K562 (cell line): ENCODE measurements at regions not wholly inside any gene's neighbourhood (a gene's known extent, or its start where the extent isn't known, plus 50 kb on each side); places are given as distances from the start of the nearest gene placed in this dataset.

Experiments used
- ATAC-seq: fragments of 200-7000 bp; cut with Tn5 transposase; 3 replicates; pipeline ENCODE4 v1.9.1; 2020; ENCODE audit warnings: moderate library complexity
- BruUV-seq: library from RNA; stranded (reverse); fragments of 400-500 nt; replicated peaks from 2 replicates; lab custom pipeline; 2021; lab: Mats Ljungman, UMichigan
- CTCF ChIA-PET: fragments of 300-600 bp; formaldehyde crosslinking; extraction: SDS; loops from one replicate; lab custom pipeline; 2021; ENCODE audit warnings: low intra/inter-chr PET ratio; lab: Yijun Ruan, JAX
- POLR2A ChIA-PET: fragments of 300-600, 350-650 bp; sonication (Branson Sonifier 250); formaldehyde crosslinking; extraction: SDS; loops from one replicate; lab custom pipeline; 2021; ENCODE audit warnings: antibody characterized with exemption, inconsistent platforms; lab: Yijun Ruan, JAX
- DNase-seq, 4 experiments: peaks; one replicate each; pipeline versions ENCODE4 v3.0.0 to v3.0.0-alpha.2; 2011 to 2018; ENCODE audit warnings: low spot score in 3 of 4, mixed read lengths in 3 of 4; ENCODE audit errors: extremely low read depth in 1 of 4
- FAIRE-seq: peaks from 2 replicates; lab custom pipeline; 2011; peaks lifted over from hg19 to GRCh38; lab: Jason Lieb, UNC
- H2AFZ ChIP-seq: 2 replicates; pipeline ENCODE4 v1.6.0; 2011; ENCODE audit warnings: low read depth, low read length, control low read depth, inconsistent platforms
- H3K27ac ChIP-seq: fragments of 200-600 bp; 3 replicates; pipeline ENCODE4 v1.8.0; 2011; ENCODE audit warnings: low read depth, mild to moderate bottlenecking, control low read depth, inconsistent platforms, low read length, moderate library complexity, mixed read lengths; ENCODE audit errors: extremely low read depth
- H3K27me3 ChIP-seq, 2 experiments: fragments of 300-600 bp in 1 of 2; 2 replicates in 1 of 2; 3 replicates in 1 of 2; pipeline versions ENCODE4 v1.6.0 to v1.8.0; 2011; ENCODE audit warnings: inconsistent platforms in 2 of 2, low read length in 2 of 2, mild to moderate bottlenecking in 1 of 2, mixed read lengths in 1 of 2, moderate library complexity in 1 of 2; ENCODE audit not compliant: control insufficient read depth in 2 of 2, insufficient read depth in 2 of 2
- H3K36me3 ChIP-seq: fragments of 300-600 bp; 3 replicates; pipeline ENCODE4 v1.8.0; 2011; ENCODE audit warnings: mild to moderate bottlenecking, low read length, inconsistent platforms; ENCODE audit not compliant: control insufficient read depth, insufficient read depth
- H3K4me1 ChIP-seq, 2 experiments: fragments of 200-600 bp in 1 of 2; replicated peaks in 1 of 2; 2 replicates in 1 of 2; 3 replicates in 1 of 2; pipeline versions ENCODE4 v1.5.1 to v1.8.0; 2011; ENCODE audit warnings: inconsistent platforms in 2 of 2, low read length in 2 of 2, mild to moderate bottlenecking in 1 of 2, mixed read lengths in 1 of 2, moderate library complexity in 1 of 2; ENCODE audit not compliant: control insufficient read depth in 2 of 2, insufficient read depth in 2 of 2
- H3K4me2 ChIP-seq: 2 replicates; pipeline ENCODE4 v1.6.1; 2011; ENCODE audit warnings: low read length, control low read depth, inconsistent platforms, mixed read lengths; ENCODE audit not compliant: insufficient read depth
- H3K4me3 ChIP-seq: fragments of 200-600 bp; sonication (generic), shearing (Covaris generic); 2 replicates; pipeline ENCODE4 v1.5.1; 2016; ENCODE audit warnings: control low read depth, inconsistent platforms
- H3K79me2 ChIP-seq: fragments of 200-600 bp; 3 replicates; pipeline ENCODE4 v1.8.0; 2011; ENCODE audit warnings: low read length, inconsistent platforms; ENCODE audit not compliant: control insufficient read depth, insufficient read depth
- H3K9ac ChIP-seq, 2 experiments: 2 replicates each; pipeline versions ENCODE4 v1.6.0 to v1.6.1; 2011; ENCODE audit warnings: low read depth in 2 of 2, low read length in 2 of 2, control low read depth in 1 of 2, inconsistent platforms in 1 of 2, mild to moderate bottlenecking in 1 of 2, mixed read lengths in 1 of 2; ENCODE audit not compliant: insufficient read depth in 1 of 2
- H3K9me1 ChIP-seq: one replicate; pipeline ENCODE4 v1.6.0; 2011; ENCODE audit warnings: inconsistent platforms, mild to moderate bottlenecking, low read length, moderate library complexity; ENCODE audit not compliant: control insufficient read depth, insufficient read depth
- H3K9me3 ChIP-seq: replicated peaks from 2 replicates; pipeline ENCODE4 v1.5.1; 2011; ENCODE audit warnings: low read depth, low read length, inconsistent platforms; ENCODE audit not compliant: control insufficient read depth, insufficient read depth
- H4K20me1 ChIP-seq: replicated peaks from 2 replicates; pipeline ENCODE4 v1.6.1; 2011; ENCODE audit warnings: low read length, inconsistent platforms, mixed read lengths; ENCODE audit not compliant: control insufficient read depth, insufficient read depth
- HIVEP1 ChIP-seq: fragments of 250-450 bp; sonication (Bioruptor Pico); IDR thresholded peaks from 2 replicates; pipeline ENCODE4 v1.4.0; 2020; ENCODE audit warnings: mild to moderate bottlenecking
- MED1 ChIP-seq: sonication (generic); formaldehyde crosslinking; IDR thresholded peaks from 2 replicates; pipeline ENCODE4 v1.8.1; 2023; ENCODE audit warnings: missing genetic modification reagents, borderline replicate concordance
- PHB ChIP-seq: fragments of 250-450 bp; sonication (Bioruptor Pico); IDR thresholded peaks from 2 replicates; pipeline ENCODE4 v1.5.0; 2021
- RERE ChIP-seq: sonication (generic); formaldehyde crosslinking; IDR thresholded peaks from 2 replicates; pipeline ENCODE4 v1.8.0; 2023; ENCODE audit warnings: missing genetic modification reagents, mild to moderate bottlenecking, borderline replicate concordance
- SIRT6 ChIP-seq: IDR thresholded peaks from one replicate; pipeline ENCODE4 v1.6.1; 2012; ENCODE audit warnings: low read depth, mild to moderate bottlenecking, control low read depth, inconsistent platforms, low read length, moderate library complexity
- STAG1 ChIP-seq: sonication (generic); formaldehyde crosslinking; IDR thresholded peaks from 2 replicates; pipeline ENCODE4 v1.5.0; 2020; ENCODE audit warnings: missing genetic modification reagents, borderline replicate concordance
- ZNF511 ChIP-seq: sonication (generic); formaldehyde crosslinking; IDR thresholded peaks from 2 replicates; pipeline ENCODE4 v1.8.0; 2022; ENCODE audit warnings: mild to moderate bottlenecking, missing genetic modification reagents
- WGBS: fragments of 100-300 bp; shearing (Covaris generic); methylation state at CpG from one replicate; pipeline ENCODE4 v1.1.6; 2016; ENCODE audit warnings: low coverage, mixed read lengths; ENCODE audit not compliant: insufficient coverage; ENCODE audit errors: missing lambda C conversion rate; 5-methylcytosine and 5-hydroxymethylcytosine counted together
- in situ Hi-C: fragments of 300-500 bp; cut with MboI; formaldehyde crosslinking; loops from 4 replicates; pipeline ENCODE4 v1.15.0; 2018; ENCODE audit warnings: inconsistent platforms, mixed read lengths
- intact Hi-C: fragments of 100-400 bp; cut with micrococcal nuclease; formaldehyde crosslinking; loops from 2 replicates; pipeline ENCODE4 v1.14.2; 2022
- TF ChIP-seq, protein P1 (sequence below): fragments of 450-650 bp; IDR thresholded peaks from 2 replicates; pipeline ENCODE4 v1.6.1; 2016; ENCODE audit warnings: low read depth, mild to moderate bottlenecking, moderate library complexity
- TF ChIP-seq, protein P2 (sequence below): sonication (generic); formaldehyde crosslinking; IDR thresholded peaks from 2 replicates; pipeline ENCODE4 v1.8.1; 2023; ENCODE audit warnings: mild to moderate bottlenecking, missing genetic modification reagents

GRCh38 chr13:33341861-33342452 lies 56.4 kb upstream of the STARD13 start (continued):
- TF ChIP-seq ZNF511 (CRISPR knock-in tag) (no peak), PHB (no peak), RERE (CRISPR knock-in tag) (no peak), MED1 (CRISPR knock-in tag) (no peak)

GRCh38 chr13:33345842-33346241 lies 60.3 kb upstream of the STARD13 start:
- H3K27ac ChIP-seq: no peak overlapping the region
- ChIA-PET POLR2A (no interaction called here), CTCF (no interaction called here)
- peaks cover 0 to 6% of the 10 kb centered on the region in 2 experiments; a peak in 1 of 5 replicates for H3K4me1 ChIP-seq
- no peaks in the 10 kb centered on the region for H3K9me1 ChIP-seq
- intact Hi-C loops (no loop called here), in situ Hi-C loops (no loop called here)
- ATAC-seq (no peak), DNase-seq (no peak), FAIRE-seq (no peak)
- 0% methylated on average over 1 of the region's 2 CpGs for WGBS
- H3K4me3 ChIP-seq: no peak overlapping the region
- no peaks in the 10 kb centered on the region; the same call in 1 of the 2 replicates for H4K20me1 ChIP-seq
- no peak overlapping the region for H3K4me2 ChIP-seq
- H3K79me2 ChIP-seq: no peaks in the 10 kb centered on the region
- no peak overlapping the region for H3K9ac ChIP-seq
- H3K27me3 ChIP-seq: peaks cover 0 to 12% of the 10 kb centered on the region in 2 experiments; a peak in 2 of 5 replicates
- BruUV-seq: no TSS peak
- H3K9me3 ChIP-seq: no peaks in the 10 kb centered on the region
- no peaks in the 10 kb centered on the region for H3K36me3 ChIP-seq
- no peak overlapping the region for H2AFZ ChIP-seq
- TF ChIP-seq SIRT6: no peak
- TF ChIP-seq, protein P1, sequence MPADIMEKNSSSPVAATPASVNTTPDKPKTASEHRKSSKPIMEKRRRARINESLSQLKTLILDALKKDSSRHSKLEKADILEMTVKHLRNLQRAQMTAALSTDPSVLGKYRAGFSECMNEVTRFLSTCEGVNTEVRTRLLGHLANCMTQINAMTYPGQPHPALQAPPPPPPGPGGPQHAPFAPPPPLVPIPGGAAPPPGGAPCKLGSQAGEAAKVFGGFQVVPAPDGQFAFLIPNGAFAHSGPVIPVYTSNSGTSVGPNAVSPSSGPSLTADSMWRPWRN: no peak
- TF ChIP-seq, protein P2, sequence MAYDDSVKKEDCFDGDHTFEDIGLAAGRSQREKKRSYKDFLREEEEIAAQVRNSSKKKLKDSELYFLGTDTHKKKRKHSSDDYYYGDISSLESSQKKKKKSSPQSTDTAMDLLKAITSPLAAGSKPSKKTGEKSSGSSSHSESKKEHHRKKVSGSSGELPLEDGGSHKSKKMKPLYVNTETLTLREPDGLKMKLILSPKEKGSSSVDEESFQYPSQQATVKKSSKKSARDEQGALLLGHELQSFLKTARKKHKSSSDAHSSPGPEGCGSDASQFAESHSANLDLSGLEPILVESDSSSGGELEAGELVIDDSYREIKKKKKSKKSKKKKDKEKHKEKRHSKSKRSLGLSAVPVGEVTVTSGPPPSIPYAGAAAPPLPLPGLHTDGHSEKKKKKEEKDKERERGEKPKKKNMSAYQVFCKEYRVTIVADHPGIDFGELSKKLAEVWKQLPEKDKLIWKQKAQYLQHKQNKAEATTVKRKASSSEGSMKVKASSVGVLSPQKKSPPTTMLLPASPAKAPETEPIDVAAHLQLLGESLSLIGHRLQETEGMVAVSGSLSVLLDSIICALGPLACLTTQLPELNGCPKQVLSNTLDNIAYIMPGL (CRISPR knock-in tag): no peak
- no peak for TF ChIP-seq STAG1 (CRISPR knock-in tag)
- TF ChIP-seq HIVEP1 (CRISPR knock-in tag): no peak
- TF ChIP-seq MED1 (CRISPR knock-in tag): no peak
